LoVo (cell line): ENCODE measurements at regions not wholly inside any gene's neighbourhood (a gene's known extent, or its start where the extent isn't known, plus 50 kb on each side); places are given as distances from the start of the nearest gene placed in this dataset.
A peak's percentile ranks its signal among the peaks of the same experiment; 100 is the strongest.
"Not testable (repeated sequence)": the region's sequence is repeated elsewhere in the genome, so short reads cannot be mapped to it uniquely, and the experiment has no call there.

Experiments used
- DNase-seq: peaks from one replicate; pipeline ENCODE4 v3.0.0-alpha.2; 2016; ENCODE audit warnings: low spot score

DNA sequence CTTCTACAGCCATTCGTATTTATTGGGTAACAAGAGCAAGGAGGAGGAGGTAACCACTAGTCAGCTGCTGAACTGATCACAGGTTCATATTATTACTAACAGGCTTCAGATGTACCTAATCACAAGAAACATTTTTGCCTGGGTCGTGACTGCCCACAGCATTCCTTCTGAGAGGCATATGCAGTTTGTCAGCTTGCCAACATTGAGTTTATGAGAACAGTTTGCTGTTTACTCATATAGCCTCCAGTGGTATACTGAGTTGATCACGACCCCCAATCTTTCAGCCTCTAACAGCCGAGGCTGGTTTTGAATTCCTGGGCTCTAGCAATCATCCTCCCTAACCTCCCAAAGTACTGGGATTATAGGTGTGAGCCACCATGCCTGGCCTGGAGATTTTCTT lies 693.6 kb downstream of the TLE1 start:
- peak; percentile 24 for DNase-seq

DNA sequence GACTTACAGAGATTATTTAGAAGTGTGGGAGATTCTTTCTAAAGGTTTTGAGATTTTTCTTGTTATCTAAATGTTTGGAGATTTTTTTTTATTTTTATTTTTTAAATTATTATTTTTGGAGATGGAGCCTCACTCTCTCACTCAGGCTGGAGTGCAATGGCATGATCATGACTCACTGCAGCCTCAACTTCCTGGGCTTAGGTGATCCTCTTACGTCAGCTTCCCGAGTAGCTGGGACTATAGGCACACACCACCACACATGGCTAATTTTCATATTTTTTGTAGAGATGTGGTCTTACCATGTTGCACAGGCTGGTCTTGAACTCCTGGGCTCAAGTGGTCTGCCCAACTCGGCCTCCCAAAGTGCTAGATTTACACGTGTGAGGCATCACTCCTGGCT lies 694.5 kb downstream of the TLE1 start:
- DNase-seq: no peak

- not testable (repeated sequence) for DNase-seq
Observed at GRCh38 chr9:80985595-80985994, 703.8 kb downstream of the TLE1 start.

- DNase-seq: no peak
Observed at GRCh38 chr9:80976403-80976802, 712.9 kb downstream of the TLE1 start.

DNA sequence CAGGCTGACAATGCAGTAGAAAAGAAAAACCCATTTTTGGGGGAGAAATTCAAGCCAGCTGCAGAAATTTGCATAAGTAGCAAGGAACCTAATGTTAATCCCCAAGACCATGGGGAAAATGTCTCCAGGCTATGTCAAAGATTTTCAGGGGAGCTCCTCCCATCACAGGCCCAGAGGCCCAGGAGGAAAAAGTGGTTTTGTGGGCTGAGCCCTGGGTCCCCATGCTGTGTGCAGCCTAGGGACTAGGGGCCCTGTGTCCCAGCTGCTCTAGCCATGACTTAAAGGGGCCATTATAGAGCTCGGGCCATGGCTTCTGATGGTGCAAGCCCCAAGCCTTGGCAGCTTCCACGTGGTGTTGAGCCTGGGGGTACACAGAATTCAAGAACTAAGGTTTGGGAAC lies 719.0 kb downstream of the TLE1 start:
- not testable (repeated sequence) for DNase-seq

DNA sequence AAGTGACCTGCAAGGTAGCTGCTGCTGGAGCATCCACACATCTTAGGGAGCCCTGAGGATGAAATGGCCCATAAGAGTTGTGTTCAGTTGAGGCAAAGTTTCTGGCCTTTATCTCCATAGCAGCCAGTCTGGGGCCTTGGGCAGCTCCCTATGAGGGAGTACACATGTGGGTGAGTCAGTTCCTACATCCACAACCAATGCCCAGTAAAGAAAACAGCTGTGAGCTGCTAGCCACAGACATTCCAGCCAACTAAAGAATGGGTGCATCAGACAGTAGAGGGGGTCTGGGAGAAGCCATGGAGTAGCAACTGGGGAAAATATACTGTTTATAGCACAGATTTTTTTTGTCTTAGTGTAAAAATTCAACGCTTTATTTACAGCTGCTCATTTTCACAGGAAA lies 720.7 kb downstream of the TLE1 start:
- no peak for DNase-seq

- DNase-seq: no peak
Observed at GRCh38 chr9:80964914-80965313, 724.4 kb downstream of the TLE1 start.

DNA sequence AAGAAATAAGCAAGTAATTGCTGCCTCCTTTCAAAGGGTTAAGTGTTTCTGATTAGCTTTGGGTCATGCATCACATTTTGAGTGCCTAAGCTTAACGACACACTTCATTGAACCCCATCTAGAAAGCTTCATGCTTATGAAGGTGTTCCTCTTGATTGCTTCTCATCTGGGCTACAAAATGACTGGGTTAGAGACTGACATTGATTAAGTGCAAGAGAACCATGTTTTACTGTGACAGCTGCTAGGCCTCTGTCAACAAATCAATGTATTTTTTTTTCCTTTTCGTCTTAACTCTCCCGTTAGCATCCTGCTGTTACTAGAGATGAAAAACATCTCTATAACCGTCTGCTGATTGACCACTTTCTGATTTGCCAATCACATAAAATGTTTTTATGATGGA lies 725.0 kb downstream of the TLE1 start:
- DNase-seq: no peak

- no peak for DNase-seq
Observed at GRCh38 chr9:80957801-80958200, 731.5 kb downstream of the TLE1 start.

DNA sequence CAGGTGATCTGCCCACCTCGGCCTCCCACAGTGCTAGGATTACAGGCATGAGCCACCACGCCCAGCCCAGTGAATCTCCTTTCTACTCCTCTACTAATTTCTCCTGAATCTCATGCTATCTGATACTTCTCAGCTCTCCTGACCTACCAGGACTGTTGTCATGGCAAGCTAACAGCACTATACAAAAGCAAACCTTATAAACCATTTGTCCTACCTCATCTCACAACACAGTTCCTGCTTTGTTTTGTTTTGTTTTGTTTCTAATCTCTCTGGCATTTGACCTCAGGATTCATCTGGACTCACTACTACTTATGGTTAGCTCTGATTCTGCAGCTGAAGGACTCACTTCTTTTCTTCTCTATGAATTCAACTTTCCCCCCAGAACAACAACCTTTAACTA lies 734.8 kb downstream of the TLE1 start:
- DNase-seq: no peak

DNA sequence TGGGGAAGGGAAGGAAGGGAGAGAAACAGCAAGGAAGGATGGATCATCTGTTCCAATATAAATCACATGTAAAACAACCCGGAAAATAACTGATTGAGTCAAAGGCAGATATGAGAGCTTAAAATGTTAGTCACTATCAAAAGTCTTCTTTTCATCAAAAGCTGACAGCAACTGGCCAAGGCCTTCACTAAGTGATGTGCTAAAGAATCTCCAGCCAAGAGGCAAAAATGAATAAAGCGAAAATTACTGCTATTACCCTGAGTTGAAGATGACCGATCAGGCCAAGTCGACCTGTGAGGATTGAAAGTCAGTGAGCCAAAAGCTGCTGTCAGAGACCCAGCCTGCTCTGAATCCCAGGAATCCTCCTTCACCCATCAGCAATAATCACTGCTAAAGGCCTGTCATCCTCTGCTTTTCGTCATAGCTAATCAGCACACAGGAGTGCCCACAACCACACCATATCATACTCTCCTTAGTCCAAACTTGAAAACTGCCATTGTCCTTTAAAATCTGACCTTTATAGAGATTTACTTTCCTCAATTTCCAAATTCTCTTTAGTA lies 736.9 kb downstream of the TLE1 start:
- DNase-seq: no peak

DNA sequence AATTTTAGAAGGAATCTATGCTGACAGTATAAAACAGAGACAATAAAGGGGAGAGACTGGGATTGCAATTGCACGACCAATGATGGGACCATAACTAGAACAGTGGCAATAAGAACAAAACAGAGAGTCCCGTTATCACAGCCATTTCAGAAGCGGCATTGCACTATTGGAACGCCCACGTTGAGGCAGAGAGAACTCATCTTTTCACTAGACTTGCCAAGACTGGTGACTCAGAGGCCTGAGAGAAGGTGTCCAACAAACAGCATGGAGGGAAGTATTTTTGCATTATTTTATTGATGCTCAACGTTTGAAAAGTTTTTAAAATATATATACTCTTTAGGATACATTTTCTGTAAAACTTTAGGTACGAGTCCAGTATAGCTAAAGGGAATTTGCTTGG lies 737.7 kb downstream of the TLE1 start:
- DNase-seq: no peak

DNA sequence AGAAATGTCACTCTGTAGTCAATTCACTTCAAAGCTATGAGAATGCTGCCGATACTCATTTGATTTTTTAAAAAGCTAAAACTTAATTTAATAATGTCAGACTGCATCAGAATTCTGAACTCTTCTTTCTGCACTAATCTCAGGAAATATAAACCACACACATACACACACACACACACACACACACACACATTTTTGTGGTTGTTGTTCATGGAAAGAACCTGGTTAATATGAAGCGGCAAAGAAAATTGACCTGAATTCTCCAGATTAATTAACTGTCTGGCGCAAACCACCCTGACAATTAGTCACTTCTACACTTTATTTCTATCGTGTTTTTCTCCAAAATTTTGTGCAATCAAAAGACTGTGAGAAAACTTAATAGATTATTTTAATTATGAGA lies 740.5 kb downstream of the TLE1 start:
- DNase-seq: no peak

- DNase-seq: no peak
Observed at GRCh38 chr9:80948066-80948465, 741.3 kb downstream of the TLE1 start.

- DNase-seq: no peak
Observed at GRCh38 chr9:80946496-80947170, 742.7 kb downstream of the TLE1 start.

DNA sequence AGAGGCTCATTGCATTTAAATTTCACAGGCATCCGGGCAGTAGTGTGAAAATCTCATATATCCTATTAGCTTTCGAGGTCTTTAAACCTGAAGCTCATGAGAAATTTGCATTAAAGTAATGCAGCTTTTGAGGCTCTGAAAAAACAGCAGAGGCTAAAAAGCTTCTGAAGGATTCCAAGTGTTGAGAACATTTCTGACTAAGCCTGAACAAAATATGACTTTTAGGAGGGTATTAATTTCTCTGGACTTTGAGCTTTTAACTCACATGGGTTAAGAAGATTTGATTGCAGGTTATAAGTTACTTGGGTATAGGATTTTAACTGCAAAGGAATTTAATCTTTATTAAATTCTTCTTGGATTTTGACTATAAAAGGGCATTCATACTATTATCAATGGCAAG lies 743.9 kb downstream of the TLE1 start:
- DNase-seq: no peak

DNA sequence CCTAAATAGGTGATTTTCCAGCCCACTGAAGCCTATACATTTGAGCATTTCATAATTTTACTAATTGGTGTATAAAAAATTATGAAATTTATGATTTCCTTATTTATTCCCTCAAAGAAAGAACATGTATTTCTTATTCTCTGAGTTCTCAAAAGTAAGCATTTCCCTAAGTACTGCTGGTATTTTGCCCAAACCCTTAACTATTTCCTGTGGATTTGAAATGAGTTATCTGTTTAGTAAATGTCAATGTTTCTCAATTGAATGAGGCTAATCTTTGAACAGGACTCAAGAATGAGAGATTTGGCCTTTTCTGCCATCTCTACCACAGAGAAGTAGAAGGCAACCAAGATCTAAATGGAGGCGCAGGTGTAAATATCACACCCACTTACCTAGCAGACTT lies 751.7 kb downstream of the TLE1 start:
- DNase-seq: no peak

- no peak for DNase-seq
Observed at GRCh38 chr9:80934095-80934494, 755.3 kb downstream of the TLE1 start.

- no peak for DNase-seq
Observed at GRCh38 chr9:80932947-80933780, 756.2 kb downstream of the TLE1 start.

GRCh38 chr9:80932181-80932580 lies 757.2 kb downstream of the TLE1 start:
- DNase-seq: no peak

GRCh38 chr9:80931163-80931562 lies 758.2 kb downstream of the TLE1 start:
- DNase-seq: no peak

- no peak for DNase-seq
Observed at GRCh38 chr9:80928697-80929096, 760.6 kb downstream of the TLE1 start.

DNA sequence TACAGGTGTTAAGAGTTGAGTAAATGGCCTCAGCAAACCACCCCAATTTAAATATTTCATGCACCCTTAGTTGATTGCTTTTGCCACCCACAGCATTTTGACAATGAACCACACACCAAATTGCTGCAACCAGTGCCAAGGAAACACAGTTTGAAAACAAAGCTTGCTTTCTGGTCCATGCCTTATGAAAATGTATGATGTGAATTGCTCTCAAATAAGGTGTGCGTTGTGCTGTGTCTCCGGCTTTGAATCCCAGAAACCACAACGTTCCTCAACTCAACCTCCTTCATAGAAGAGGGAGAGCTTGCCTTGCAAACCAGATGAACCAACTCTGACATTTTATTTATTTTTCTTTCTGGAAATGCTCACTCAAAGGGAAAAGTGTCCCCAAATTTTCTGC lies 762.7 kb downstream of the TLE1 start:
- no peak for DNase-seq
